Jurkat, Clone E6-1 (cell line): ENCODE measurements at regions not wholly inside any gene's neighbourhood (a gene's known extent, or its start where the extent isn't known, plus 50 kb on each side); places are given as distances from the start of the nearest gene placed in this dataset.

Experiments
- DNase-seq: peaks from one replicate; pipeline ENCODE4 v3.0.0-alpha.2; 2011; ENCODE audit warnings: low read depth, low spot score
- H3K4me3 ChIP-seq: 2 replicates; pipeline ENCODE4 v1.5.1; 2011; ENCODE audit warnings: mild to moderate bottlenecking, low read length, control low read depth, moderate library complexity

DNA sequence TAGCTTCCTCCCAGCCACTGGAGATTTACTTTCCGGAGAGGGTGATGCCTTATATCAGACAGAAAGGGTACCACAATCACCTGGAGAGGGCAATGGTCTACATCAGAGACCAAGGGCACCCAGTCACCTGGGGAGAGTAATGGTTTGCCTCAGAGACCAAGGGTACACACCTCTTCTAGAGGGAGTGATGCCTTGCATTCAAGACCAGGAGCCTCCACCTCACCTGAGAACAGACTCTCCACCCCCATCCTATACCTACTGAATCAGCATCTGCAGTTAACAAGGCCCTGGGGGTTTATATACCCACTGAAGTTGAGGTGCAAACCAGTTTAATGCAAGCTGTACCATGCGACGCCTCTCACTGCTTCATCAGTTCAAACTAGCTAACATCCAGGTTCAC is 270.2 kb upstream of the IGFBP3 start:
- DNase-seq, result no peak
- H3K4me3 ChIP-seq, result no peak overlapping the region

DNA sequence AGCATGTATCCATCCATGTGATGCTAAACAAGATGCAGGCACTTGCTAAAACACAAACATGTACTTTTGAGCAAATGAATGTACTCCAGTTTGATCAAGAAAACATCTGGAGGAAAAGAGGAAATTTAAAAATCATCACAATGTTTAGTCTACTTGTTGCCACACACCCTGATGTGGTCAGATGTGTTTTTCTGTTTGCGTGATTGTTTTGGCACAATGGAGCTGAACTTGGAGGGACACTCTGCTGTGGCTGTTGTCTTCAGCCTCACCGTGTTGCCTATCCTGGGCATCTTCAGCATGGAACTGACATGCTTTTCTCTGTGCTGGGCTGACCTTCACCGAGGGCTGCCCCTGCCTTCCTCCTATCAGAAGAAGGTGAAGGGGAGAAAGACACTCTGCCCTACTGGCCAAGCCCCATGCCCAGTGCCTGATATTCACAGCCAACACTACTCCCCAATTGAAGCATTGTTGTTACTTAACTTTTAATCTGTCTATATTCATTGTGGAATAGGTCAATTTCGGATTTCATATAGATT is 268.3 kb upstream of the IGFBP3 start:
- no peak for DNase-seq

GRCh38 chr7:46186131-46186530 is 265.1 kb upstream of the IGFBP3 start:
- DNase-seq, result no peak

More for the DNA sequence above, 268.3 kb upstream of the IGFBP3 start:
- H3K4me3 ChIP-seq, result no peak overlapping the region

DNA sequence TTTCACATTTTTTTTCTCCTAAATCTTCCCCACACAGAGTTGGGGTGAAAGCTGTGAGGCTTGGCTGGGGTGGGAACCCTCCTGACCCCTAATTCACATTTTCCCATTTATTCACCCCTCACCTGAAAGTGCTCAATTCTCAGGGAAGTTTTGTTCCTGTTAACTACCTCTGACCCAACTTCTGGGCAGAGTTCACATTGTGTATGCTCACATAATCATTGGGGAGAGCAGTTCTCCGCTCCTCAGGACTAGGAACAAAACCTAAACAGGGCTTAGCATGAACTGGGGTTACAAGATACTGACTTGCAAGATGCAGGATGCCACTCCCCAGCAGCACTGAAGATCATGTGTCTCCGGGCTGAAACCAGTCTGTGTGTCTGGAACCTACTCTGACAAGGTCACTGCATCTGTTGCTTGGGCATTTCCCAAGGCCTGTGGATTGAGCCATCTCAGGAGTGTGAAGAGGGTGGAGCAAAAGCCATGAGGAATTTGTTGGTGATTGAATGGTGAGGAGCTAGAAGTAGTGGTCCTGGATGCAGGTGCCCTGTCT is 258.1 kb upstream of the IGFBP3 start:
- no peak overlapping the region for H3K4me3 ChIP-seq
- no peak for DNase-seq

More at GRCh38 chr7:46186131-46186530, 265.1 kb upstream of the IGFBP3 start:
- no peak overlapping the region for H3K4me3 ChIP-seq

DNA sequence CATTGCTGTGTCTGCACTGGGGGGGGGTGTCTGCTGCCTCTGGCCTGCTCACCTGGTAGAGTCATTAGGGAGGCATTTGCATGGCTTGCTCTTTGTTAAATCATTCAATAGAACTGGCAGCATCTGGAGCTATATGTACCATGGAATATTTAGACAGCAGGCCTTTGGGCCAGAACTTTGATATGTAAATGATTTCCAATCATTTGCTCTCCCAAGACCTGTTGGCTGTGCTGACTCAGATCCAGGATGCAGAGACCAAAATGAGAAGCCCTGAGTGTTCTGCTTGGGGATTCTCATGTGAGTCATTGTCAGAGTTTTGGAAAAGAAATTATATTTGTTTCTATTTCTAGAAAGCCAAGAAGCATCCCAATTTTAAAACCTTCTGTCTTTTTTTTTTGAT is 257.6 kb upstream of the IGFBP3 start:
- no peak for DNase-seq
- H3K4me3 ChIP-seq, result no peak overlapping the region

GRCh38 chr7:46177821-46178220 is 256.7 kb upstream of the IGFBP3 start:
- no peak for DNase-seq
- H3K4me3 ChIP-seq, result no peak overlapping the region

GRCh38 chr7:46175221-46175620 is 254.1 kb upstream of the IGFBP3 start:
- no peak overlapping the region for H3K4me3 ChIP-seq
- DNase-seq, result no peak

DNA sequence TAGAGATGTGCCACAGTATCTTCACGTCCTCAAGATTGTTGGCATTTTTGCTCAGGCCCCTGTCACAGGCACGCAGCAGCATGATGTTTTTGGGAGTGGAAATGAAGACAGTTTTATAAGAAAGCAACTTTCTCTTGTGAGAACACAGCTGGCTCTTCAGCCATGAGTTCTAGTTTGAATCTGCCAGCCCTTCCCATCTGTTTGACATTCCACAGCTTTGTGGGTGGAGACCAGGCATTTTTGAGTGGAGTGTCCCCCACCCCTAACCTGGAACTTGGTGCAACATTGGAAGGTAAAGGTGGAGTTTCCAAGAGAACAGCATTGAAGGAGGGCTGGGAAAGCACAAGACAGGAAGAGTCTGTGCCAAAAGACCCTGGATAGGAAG is 253.1 kb upstream of the IGFBP3 start:
- DNase-seq, result no peak
- H3K4me3 ChIP-seq, result no peak overlapping the region

DNA sequence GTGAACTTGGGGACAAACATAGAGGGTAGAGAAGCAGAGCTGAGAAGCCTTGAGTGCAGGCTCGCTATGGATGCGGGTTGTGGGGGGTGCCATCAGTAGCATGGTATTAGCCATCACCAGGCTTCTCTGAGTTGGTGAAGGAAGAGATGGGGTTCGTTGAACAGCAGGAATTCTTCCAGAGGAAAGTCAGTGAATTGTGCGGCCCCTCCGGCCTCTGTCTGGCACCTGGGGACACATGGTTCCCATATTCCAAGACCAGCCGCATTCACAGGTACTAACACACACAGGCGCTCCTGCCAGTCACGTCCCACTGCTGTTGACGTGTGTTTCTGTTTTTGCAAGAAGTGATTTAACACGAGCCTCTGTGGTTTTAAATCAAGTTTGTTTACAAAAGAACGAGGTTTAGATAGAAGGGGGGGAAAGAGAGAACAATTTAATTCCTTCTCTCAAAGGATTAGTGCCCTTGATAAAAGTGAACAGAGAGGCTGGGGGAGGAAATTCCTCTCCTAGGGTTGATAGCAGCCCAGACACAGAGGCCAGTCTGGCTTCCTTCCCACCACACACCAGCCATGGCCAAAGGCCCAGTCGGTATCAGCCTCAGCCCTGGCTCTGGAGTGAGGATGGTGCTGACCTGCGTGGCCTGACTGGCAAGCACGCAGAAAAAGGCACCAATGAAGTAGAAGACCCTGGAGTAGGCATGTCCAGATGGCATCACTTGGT is 252.6 kb upstream of the IGFBP3 start:
- no peak for DNase-seq
- no peak overlapping the region for H3K4me3 ChIP-seq

DNA sequence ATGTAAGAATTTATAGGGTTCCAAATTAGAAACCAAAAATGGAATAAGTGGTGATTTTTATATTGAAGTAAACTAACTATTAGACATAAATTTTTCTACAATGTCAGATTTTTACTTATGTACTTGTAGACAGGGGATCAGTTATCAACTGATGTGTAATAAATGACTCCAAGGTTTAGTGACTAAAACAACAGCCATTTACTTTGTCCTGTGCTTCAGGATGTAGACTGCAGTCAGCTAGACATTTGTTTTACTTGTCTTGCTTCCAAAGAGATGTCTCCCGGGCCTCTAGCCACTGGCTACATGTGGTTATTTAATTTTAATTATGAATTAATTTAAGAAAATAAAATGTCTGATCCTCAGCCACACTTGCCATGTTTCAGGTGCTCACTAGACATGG is 249.7 kb upstream of the IGFBP3 start:
- no peak overlapping the region for H3K4me3 ChIP-seq
- DNase-seq, result no peak

DNA sequence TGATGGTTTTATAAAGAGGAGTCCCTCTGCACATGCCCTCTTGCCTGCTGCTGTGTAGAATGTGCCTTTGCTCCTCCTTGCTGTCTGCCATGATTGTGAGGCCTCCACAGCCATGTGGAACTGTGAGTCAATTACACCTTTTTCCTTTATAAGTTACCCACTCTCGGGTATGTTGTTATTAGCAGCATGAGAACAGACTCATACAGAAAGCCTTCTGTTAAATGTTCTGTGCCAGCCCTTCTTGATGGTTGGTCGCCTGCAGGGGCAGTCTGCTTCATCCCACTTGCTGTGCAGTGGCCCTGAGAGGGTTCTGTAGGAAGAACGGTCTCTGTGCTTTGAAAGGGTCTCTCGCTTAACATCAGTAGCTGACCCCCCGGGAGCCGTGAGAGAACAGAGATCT is 248.9 kb upstream of the IGFBP3 start:
- H3K4me3 ChIP-seq, result no peak overlapping the region
- DNase-seq, result no peak

GRCh38 chr7:46169384-46169755 is 248.3 kb upstream of the IGFBP3 start:
- no peak overlapping the region for H3K4me3 ChIP-seq
- DNase-seq, result no peak

DNA sequence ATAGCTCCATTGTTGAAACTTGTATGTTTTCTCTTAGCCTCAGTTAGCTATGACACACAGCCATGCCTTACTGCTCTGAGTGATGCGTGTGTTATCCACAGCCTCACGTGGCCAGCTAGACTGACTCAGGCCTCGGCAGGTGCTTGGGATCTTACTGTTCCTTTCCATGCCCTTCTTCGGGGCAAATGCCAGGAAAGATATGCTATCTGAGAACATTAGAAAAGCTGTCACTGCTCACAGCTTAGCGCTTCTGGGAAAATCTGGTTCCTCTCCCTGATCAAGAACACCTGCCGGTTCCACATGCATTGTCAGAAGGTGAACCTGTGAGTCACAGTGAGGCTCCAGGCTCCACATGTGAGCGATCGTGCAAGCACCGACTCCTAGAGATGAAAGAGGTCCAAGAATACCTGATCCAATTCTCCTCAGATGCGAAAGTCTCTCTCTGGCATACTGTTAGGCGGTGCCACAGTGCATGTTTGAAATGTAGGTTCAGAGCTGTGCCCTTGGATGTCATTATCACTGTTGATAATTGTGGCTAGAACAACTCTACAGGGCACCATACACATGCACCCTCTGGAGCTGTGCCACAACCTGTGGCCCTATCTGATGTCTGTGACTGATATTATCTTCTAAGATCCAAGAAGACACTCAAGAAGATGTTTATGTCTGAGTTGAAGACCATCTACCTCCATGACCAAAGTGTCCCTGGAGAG is 247.8 kb upstream of the IGFBP3 start:
- no peak overlapping the region for H3K4me3 ChIP-seq
- no peak for DNase-seq

- DNase-seq, result no peak
- no peak overlapping the region for H3K4me3 ChIP-seq
Measured at GRCh38 chr7:46168231-46168630, 247.2 kb upstream of the IGFBP3 start.

- DNase-seq, result no peak
- H3K4me3 ChIP-seq, result no peak overlapping the region
Measured at GRCh38 chr7:46165276-46165675, 244.2 kb upstream of the IGFBP3 start.

DNA sequence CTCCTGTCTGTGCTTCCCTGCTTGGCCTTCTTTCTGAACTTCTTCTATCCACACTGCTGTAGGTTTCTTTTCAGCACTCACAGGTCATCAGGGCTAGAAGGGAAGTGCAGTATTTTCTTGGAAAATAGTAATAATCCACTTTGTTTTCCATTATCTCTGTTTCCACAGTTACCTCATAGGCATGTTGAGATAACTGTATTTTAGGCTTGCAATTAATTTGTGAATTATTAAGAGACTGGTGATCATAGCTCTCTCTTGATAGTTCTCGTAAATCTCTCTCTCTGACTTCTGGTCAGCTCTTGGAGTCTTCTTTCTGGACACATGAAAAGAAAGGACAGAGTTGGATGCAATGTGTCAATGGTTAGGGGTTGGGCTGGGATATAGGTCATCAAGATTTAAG is 243.6 kb upstream of the IGFBP3 start:
- no peak overlapping the region for H3K4me3 ChIP-seq
- no peak for DNase-seq

DNA sequence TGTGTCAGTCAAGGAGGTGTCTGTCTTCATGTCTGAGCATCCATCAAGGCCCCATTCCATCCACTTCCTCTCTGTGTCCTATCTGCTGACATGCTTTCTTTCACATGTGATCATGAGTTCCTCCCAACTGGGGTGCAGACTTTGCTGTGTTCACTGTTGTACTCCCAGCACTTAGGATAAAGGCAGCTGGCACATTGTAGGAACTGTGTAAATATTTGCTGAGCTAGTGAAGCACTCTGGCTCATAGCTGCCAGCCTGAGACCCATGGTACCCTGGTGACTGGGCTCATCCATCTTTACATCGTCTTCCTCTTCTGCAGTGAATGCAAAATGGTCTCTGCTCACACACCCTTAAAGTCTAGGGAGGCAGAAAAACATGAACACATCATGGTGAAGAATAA is 242.2 kb upstream of the IGFBP3 start:
- no peak for DNase-seq
- H3K4me3 ChIP-seq, result no peak overlapping the region

DNA sequence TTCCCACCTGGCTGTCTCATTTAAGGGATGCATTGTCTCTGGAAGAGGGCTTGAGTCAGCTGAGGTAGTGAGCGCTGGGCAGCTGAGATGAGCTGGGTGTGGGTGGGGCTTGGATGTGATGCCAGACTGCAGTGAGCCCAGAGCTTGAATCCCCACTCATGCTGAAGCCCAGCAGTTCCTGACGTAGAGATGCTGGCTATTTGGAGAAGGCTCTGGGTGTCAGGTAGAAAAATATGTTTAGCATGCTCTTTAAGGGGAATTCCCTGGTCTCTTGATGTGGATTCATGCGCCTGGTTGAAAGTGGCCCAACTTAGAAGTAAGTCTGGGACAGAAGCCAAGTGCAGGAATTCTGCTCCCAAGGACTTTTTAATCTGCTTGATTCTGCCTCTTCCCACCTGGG is 241.5 kb upstream of the IGFBP3 start:
- H3K4me3 ChIP-seq, result no peak overlapping the region
- DNase-seq, result no peak

GRCh38 chr7:46160861-46161260 is 239.8 kb upstream of the IGFBP3 start:
- DNase-seq, result no peak
- H3K4me3 ChIP-seq, result no peak overlapping the region

GRCh38 chr7:46157931-46158330 is 236.9 kb upstream of the IGFBP3 start:
- no peak for DNase-seq

More at GRCh38 chr7:46157931-46158330, 236.9 kb upstream of the IGFBP3 start:
- H3K4me3 ChIP-seq, result no peak overlapping the region
